ENCODE measurements at regions not wholly inside any gene's neighbourhood (a gene's known extent, or its start where the extent isn't known, plus 50 kb on each side); places are given as distances from the start of the nearest gene placed in this dataset.
"Not testable (repeated sequence)": the region's sequence is repeated elsewhere in the genome, so short reads cannot be mapped to it uniquely, and the experiment has no call there.

- no peak for DNase-seq (ENCODE audit: low spot score)
These were observed 237.6 kb upstream of the NDN start for GRCh38 chr15:23924686-23925085.

DNA sequence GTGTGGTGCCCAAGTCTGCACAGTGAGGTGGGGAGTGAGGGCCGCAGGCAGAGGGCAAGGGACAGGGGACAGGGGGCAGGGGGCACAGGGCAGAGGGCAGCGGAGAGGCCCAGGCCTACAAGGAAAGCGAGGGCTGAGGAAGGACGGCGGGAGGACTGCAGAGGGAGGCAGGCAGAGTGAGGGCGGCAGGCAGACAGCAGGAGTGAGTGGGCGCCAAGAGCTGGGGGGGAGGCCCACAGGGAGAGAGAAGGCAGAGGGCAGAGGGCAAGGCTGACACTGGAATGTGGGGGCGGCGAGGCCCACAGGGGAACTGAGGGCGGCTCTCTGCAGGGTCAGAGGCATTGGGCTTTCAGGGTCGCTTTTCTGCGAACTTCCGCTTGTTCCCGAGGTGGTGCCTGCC is 267.8 kb upstream of the NDN start:
- no peak for DNase-seq (ENCODE audit: low spot score)

DNA sequence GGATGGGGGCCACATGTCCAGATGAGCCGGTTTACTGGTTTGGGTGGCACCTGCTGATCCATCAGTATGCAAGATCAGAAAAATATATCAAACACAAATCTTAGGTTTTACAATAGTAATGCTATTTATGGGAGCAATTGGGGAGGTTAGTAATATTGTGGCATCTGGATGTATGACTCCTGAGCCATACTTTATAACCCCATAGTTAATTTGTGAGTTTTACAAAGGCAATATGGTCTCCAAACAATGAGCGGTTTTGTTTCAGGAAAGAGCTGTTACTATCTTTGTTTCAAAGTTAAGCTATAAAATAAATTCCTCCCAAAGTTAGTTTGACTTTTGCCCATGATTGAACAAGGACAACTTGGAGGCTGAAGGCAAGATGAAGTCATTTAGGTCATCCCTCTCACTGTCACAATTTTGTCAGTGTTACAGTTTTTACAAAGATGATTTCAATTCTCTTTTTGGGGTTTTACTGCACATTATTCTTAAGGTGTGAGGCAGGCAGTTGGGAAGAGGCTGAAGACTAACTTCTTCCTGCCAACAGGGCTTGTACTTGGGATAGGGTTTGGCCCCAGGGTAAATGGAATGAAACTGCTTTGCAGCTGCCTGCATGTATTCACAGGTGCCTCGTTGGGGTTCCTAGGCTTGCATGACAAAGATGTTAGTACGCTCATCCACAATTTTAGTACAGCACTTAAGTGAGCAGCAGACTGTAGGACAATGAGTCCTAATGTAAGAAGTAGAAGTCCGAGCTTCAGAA is 296.6 kb upstream of the NDN start:
- DNase-seq (ENCODE audit: low spot score), result no peak

DNA sequence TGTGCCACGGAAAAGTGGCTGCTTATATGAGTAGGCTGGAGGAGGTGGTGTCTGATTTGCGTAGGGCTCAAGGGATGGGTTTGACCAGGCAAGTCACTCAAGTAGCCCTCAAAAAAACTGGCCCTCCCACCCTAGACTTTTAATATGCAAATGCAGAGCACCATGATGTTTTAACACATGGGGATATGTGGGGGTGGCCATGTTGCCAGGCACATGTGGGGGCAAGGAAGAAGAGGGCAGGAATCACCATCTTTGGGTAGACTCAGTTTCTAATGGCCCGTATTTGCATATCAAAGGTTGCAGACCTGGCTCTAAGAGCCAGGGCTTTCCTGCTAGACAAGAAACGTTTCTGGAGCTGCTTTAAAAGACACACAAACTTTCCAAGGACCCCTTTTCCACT is 307.2 kb upstream of the NDN start:
- DNase-seq (ENCODE audit: low spot score), result no peak

GRCh38 chr15:23998056-23998455 is 311.0 kb upstream of the NDN start:
- DNase-seq (ENCODE audit: low spot score), result no peak

DNA sequence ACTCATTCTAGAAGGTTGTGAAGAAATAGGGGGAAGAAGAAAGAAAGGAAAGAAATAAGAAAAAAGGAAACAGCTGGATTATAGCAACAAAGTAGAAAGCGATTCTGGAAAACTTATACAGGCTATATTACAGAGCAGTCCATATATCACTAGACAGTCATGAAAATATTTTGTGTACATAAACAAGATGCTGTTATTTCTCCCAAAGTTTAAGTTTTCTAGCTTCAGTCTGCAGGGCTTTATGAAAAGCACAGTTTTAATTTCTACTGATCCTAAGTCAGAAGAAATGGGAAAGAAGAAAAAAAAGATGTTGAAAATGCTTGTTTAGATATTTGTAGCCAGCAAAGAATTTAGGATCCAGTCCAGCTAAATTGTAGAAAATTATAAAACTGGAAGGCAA is 321.4 kb upstream of the NDN start:
- no peak for DNase-seq (ENCODE audit: low spot score)

DNA sequence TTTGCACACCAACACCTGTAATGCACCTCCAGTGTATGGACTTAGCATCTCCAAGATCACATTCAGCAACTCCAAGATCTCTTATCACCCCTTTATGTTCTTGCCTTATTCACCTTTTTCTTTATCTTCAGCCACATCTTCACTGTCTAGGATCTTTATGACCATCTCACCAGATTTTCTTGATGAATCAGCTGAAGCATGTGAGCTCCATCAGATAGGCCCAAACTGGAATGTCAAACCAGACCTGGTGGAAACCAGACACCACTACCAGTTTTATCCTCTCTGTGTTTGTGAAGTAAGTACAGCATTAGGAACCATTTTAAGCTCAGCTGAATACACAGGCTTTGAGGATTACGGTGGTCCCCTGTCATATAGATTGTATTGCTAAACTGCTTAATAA is 330.4 kb upstream of the NDN start:
- DNase-seq (ENCODE audit: low spot score), result no peak

DNA sequence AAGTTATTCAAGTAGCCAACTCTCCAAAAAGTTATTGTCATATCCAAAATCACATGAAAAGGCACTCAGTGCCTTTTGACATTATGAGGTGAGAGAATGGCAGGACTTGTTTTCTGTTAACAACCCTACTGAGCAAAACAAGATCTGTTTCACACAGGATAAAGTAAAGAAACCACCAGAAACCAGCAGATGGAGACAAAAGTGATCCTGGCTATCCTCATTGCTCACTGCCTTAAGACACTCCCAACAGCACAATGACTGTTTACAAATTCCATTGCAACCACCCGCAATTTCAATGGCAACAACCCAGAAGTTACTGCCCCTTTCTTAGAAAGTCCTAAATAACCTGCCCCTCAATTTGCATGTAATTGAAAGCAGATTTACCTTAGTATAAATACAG is 352.6 kb upstream of the NDN start:
- DNase-seq (ENCODE audit: low spot score), result no peak

DNA sequence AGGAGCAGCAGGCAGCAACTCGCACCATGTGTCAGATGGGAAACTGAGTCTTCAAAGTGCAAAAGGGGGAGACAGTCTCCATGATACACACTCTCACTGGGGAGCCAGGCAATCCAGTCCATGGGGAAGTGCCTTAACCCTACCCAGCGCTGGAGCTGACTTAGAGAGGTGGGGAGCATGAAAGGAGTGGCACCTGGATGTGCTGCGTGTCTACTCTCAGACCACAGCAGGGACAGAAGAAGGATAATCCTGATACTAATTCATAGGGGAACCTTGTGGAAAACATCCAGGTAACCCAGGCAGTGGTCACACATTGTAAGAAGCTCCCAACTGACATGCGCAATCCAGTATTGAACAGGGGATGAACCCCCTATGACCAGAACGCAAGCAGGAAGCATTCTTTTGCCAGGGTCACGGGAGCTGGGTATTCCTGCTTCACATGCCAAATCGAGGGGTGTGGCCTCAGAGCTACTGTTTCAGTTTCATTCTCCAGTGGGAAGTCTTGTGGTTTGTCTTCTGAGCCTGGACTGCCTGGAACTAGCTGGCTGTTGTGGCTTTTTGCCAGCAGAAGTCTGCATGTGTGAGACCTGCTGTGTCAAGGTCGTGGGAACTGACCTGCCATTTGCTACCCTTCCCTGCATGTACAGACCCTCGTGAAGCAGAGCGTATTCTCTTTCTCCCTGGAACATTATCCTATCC is 367.6 kb upstream of the NDN start:
- no peak for DNase-seq (ENCODE audit: low spot score)

DNA sequence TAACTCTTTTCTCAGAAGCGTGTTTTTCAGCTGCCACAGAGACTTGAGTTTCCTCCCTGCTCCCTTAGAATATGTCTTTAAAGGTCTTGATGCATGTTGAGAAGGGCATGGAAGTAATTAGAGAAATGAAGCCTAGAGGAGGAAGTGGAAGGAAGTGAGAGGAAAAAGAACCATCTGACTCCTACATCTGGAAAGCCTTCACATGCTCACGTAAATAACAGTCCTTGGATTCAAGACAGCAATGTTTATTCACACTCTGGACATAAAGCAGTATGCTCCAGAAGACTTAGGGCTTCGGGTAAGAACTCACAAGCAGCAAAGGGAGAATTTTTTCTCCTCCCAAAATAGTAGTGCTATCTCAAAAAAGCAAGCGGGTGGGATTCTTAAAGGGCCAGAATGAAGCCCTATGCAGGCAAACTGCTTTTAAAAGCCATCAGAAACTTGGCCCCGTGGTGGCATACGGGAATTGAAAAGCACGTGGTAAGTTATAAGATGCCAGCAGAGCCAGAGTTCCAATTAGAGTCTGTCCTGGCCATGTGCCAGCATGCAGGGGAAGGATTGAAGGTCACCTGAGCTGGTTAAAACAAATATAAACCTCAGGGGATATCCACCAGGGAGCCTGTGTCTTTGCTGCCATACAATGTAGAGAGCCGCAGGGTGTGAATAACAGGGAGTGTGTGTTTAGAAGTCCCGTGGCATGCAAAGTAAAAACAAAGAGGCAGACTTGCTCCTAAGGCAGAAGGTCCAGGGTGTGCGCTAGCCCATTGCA is 380.8 kb upstream of the NDN start:
- DNase-seq (ENCODE audit: low spot score), result no peak

DNA sequence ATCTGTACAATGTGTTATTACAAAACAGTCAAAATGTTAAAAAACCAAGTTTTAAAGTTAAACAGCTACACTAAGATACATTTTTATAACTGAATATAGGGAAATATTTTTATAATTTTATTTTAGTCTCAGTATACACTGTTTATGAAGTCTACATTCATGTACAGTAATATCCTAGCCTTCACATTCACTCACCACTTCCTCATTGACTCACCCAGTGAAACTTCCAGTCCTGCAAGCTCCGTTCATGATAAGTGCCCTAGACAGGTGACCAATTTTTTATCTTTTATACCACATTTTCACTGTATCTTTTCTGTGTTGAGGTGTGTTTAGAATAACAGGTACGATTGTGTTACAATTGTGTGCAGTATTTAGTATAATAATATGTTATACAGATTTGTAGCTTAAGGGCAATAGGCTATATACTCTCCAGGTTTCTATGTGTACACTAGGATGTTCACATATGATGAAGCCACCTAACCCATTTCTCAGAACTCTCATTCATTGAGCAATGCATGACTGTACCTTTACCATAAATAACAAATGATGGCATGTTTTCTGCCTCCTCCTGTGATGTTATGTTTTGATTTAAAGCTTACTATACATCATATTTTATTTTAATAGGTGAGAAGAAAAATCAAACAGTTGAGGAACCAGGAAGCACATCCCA is 388.4 kb upstream of the NDN start:
- DNase-seq (ENCODE audit: low spot score), result no peak

- no peak for DNase-seq (ENCODE audit: low spot score)
These were observed 389.1 kb upstream of the NDN start for GRCh38 chr15:24076090-24076784.

GRCh38 chr15:24078310-24079029 is 391.4 kb upstream of the NDN start:
- no peak for DNase-seq (ENCODE audit: low spot score)

DNA sequence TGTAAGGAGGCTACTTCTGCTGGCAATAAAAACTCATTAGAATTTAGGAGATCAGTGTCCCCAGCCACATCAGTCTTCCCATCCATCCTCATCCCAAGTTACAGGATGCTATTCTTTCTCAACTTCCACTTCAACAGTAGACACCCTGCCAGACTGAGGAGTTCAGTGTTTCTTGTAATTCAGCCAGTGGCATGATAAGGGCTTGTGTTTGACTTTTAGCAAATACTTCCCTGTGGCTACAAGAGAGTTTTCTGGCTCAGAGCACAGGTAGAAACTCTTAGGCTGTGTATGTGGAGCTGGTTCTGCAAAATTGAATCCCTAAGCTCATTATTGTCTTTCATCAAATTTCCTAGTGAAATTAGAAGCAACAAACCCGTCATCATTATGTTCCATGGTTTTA is 401.8 kb upstream of the NDN start:
- DNase-seq (ENCODE audit: low spot score), result not testable (repeated sequence)

DNA sequence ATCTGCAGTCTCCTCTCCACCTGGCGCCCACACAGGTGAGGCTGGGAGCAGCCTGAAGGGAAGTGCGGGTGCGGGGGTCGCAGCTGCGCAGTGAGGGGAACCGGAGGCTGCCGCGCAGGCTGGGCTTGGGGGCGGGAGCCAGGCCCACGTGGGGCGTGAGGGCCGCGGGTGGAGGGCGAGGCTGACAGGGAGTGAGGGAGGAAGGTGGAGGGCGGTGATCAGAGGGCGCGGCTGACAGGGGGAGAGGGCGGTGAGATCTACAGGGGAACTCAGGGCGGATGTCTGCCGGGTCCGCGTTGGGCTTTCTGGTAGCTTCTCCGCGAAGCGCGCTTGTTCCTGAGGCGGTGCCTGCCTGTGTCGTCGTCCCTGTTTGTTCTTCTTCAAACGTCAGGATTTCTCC is 414.4 kb upstream of the NDN start:
- DNase-seq (ENCODE audit: low spot score), result not testable (repeated sequence)

GRCh38 chr15:24107524-24107923 is 420.4 kb upstream of the NDN start:
- not testable (repeated sequence) for DNase-seq (ENCODE audit: low spot score)

DNA sequence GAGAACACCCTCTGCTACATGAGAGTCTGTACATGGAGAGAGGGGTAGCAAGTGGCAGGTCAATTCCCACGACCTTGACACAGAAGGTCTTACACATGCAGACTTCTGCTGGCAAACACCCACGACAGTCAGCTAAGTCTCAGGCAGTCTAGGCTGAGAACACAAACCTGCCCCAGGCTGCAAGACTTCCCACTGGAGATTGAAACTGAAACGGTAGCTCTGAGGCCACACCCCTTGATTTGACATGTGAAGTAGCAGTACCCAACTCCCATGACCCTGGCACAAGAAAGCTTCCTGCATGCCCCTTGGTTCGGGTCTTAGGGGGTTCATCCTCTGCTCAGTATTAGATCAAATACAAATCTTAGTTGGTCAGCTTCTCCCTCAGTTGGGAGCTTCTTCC is 420.8 kb upstream of the NDN start:
- DNase-seq (ENCODE audit: low spot score), result not testable (repeated sequence)

- not testable (repeated sequence) for DNase-seq (ENCODE audit: low spot score)
These were observed 421.2 kb upstream of the NDN start for GRCh38 chr15:24108349-24108748.

GRCh38 chr15:24139622-24140021 is 452.5 kb upstream of the NDN start:
- not testable (repeated sequence) for DNase-seq (ENCODE audit: low spot score)

DNA sequence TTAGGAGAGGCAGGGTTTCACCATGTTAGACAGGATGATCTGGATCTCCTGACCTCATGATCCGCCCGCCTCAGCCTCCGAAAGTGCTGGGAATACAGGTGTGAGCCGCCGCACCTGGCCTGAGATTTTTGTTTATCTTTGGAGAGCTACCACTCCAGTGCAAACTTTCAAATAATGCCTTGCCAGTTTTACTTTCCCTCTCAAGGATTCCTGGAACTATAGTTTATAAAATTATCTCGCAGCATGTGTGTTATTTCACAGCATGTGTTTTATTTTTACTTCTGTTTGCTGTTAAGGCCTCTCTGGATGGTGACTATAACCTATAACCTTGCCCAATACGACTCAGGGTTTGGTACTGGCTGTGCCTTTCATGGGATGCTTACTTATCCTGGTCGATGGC is 458.0 kb upstream of the NDN start:
- DNase-seq (ENCODE audit: low spot score), result not testable (repeated sequence)

DNA sequence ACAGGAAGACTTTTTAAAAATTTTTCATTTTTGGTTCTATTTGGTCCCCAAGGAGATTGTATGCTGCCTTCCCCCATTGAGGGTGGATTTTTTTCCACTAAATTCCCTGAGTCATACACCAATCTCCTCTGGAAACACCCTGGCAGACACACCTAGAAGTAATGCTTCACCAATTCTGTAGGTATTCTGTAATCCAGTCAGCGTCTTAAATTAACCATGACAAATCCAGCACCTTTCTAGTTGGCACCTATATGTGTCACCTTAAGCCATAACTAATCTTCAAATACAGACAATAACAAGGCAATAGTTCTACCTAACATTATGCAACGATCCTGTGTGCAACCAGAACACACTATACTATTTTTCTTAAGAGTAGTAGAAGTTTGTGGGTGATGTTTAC is 459.1 kb upstream of the NDN start:
- no peak for DNase-seq (ENCODE audit: low spot score)
